Uterus (tissue), 3 donors: ENCODE measurements at regions not wholly inside any gene's neighbourhood (a gene's known extent, or its start where the extent isn't known, plus 50 kb on each side); places are given as distances from the start of the nearest gene placed in this dataset.

ENCODE experiments used
- DNase-seq, 2 donors: peaks; one replicate each; pipeline ENCODE4 v3.0.0-alpha.2; 2019 to 2020
- H3K27ac ChIP-seq, 2 donors: fragments of 200-600 bp; sonication (generic); 1 replicate in 1 of 2; 2 replicates in 1 of 2; pipeline ENCODE4 v1.5.1; 2016 to 2018
- H3K27me3 ChIP-seq, 2 donors: fragments of 200-600 bp; sonication (generic); one replicate each; pipeline ENCODE4 v1.5.1; 2018 to 2019; ENCODE audit warnings: control low read depth in 1 of 2
- H3K36me3 ChIP-seq, 2 donors: fragments of 200-600 bp; sonication (generic); one replicate each; pipeline ENCODE4 v1.5.1; 2019; ENCODE audit warnings: control low read depth in 1 of 2
- H3K4me1 ChIP-seq, 2 donors: fragments of 200-600 bp; sonication (generic); one replicate each; pipeline ENCODE4 v1.5.1; 2018 to 2019; ENCODE audit warnings: control low read depth in 1 of 2
- H3K4me3 ChIP-seq, 2 donors: fragments of 200-600 bp; sonication (generic); 1 replicate in 1 of 2; 2 replicates in 1 of 2; pipeline ENCODE4 v1.5.1; 2018 to 2019; ENCODE audit warnings: mild to moderate bottlenecking in 1 of 2
- H3K9me3 ChIP-seq, 2 donors: fragments of 200-600 bp; sonication (generic); one replicate each; pipeline ENCODE4 v1.5.1; 2019; ENCODE audit warnings: control low read depth in 1 of 2
- CTCF ChIP-seq, 4 experiments: fragments of 200-600 bp in 2 of 4; fragments of 450-650 bp in 2 of 4; sonication (generic) in 2 of 4; IDR thresholded peaks; one replicate each; pipeline ENCODE4 v1.5.1; 2016 to 2019; ENCODE audit warnings: antibody characterized with exemption in 4 of 4, mild to moderate bottlenecking in 2 of 4, moderate library complexity in 1 of 4
- POLR2A ChIP-seq, 2 donors: fragments of 450-650 bp; IDR thresholded peaks; one replicate each; pipeline ENCODE4 v1.6.1; 2016; ENCODE audit warnings: antibody characterized with exemption in 2 of 2, mild to moderate bottlenecking in 1 of 2, moderate library complexity in 1 of 2
- intact Hi-C: fragments of 100-400 bp; cut with DNase I; formaldehyde crosslinking; loops from one replicate; pipeline ENCODE4 v1.15.1; 2023; ENCODE audit warnings: low total_unique reads
- donor health status: DM: yes; HTN: yes; CAD: no.

- Histone ChIP-seq H3K4me1 (no peaks in the 10 kb centered on the region), H3K9me3 (no peaks in the 10 kb centered on the region), H3K27me3 (no peaks in the 10 kb centered on the region), H3K36me3 (no peaks in the 10 kb centered on the region), H3K27ac (no peak overlapping the region), H3K4me3 (no peak overlapping the region)
- DNase-seq: no peak
- no peak for TF ChIP-seq POLR2A (IDR thresholded peaks at IDR 0.05)
- no peak for TF ChIP-seq CTCF (IDR thresholded peaks at IDR 0.05)
- intact Hi-C loops: no loop called here
Measured at GRCh38 chr1:55750628-55750995, 535.4 kb upstream of the USP24 start.

GRCh38 chr1:55749975-55750627 lies 534.9 kb upstream of the USP24 start:
- intact Hi-C loops: no loop called here
- no peaks in the 10 kb centered on the region for H3K4me1 ChIP-seq
- no peaks in the 10 kb centered on the region for H3K9me3 ChIP-seq
- no peaks in the 10 kb centered on the region for H3K27me3 ChIP-seq
- TF ChIP-seq POLR2A (IDR thresholded peaks at IDR 0.05) (no peak), CTCF (IDR thresholded peaks at IDR 0.05) (no peak)
- H3K27ac ChIP-seq: no peak overlapping the region
- no peaks in the 10 kb centered on the region for H3K36me3 ChIP-seq
- no peak for DNase-seq
- no peak overlapping the region for H3K4me3 ChIP-seq

GRCh38 chr1:55747408-55747841 lies 532.3 kb upstream of the USP24 start:
- peak overlapping the region in 1 of 2 donors; percentile 5 for H3K27ac ChIP-seq
- DNase-seq: peak in 1 of 2 donors; percentile 47
- TF ChIP-seq POLR2A (IDR thresholded peaks at IDR 0.05) (no peak), CTCF (IDR thresholded peaks at IDR 0.05) (no peak)
- intact Hi-C loops: no loop called here
- no peaks in the 10 kb centered on the region for H3K27me3 ChIP-seq
- H3K4me1 ChIP-seq: no peaks in the 10 kb centered on the region
- no peaks in the 10 kb centered on the region for H3K9me3 ChIP-seq
- no peak overlapping the region for H3K4me3 ChIP-seq
- H3K36me3 ChIP-seq: no peaks in the 10 kb centered on the region

GRCh38 chr1:55746710-55747109 lies 531.5 kb upstream of the USP24 start:
- Histone ChIP-seq H3K4me3 (no peak overlapping the region), H3K4me1 (peaks cover 0 to 3% of the 10 kb centered on the region in 2 donors), H3K27ac (peak overlapping the region in 1 of 2 donors; percentile 5), H3K36me3 (no peaks in the 10 kb centered on the region), H3K9me3 (no peaks in the 10 kb centered on the region), H3K27me3 (no peaks in the 10 kb centered on the region)
- no peak for DNase-seq
- intact Hi-C loops: no loop called here
- TF ChIP-seq POLR2A (IDR thresholded peaks at IDR 0.05): no peak
- no peak for TF ChIP-seq CTCF (IDR thresholded peaks at IDR 0.05)

GRCh38 chr1:55741516-55741915 lies 526.4 kb upstream of the USP24 start:
- Histone ChIP-seq H3K4me3 (no peak overlapping the region), H3K4me1 (peaks cover 0 to 6% of the 10 kb centered on the region in 2 donors), H3K9me3 (no peaks in the 10 kb centered on the region), H3K27me3 (no peaks in the 10 kb centered on the region), H3K27ac (no peak overlapping the region), H3K36me3 (no peaks in the 10 kb centered on the region)
- intact Hi-C loops: no loop called here
- no peak for DNase-seq
- no peak for TF ChIP-seq CTCF (IDR thresholded peaks at IDR 0.05)
- no peak for TF ChIP-seq POLR2A (IDR thresholded peaks at IDR 0.05)
